COLO829 (cell line): ENCODE measurements at regions not wholly inside any gene's neighbourhood (a gene's known extent, or its start where the extent isn't known, plus 50 kb on each side); places are given as distances from the start of the nearest gene placed in this dataset.

Experiments used
- DNase-seq: peaks from one replicate; pipeline ENCODE4 v3.0.0; 2012; ENCODE audit warnings: low spot score

GRCh38 chr11:115964091-115964490, 459.9 kb upstream of the CADM1 start:
- DNase-seq = no peak

- DNase-seq = no peak
Measured at GRCh38 chr11:115963156-115963555, 458.9 kb upstream of the CADM1 start.

GRCh38 chr11:115961159-115962003, 457.2 kb upstream of the CADM1 start:
- no peak for DNase-seq

- no peak for DNase-seq
Measured at GRCh38 chr11:115959081-115959486, 454.9 kb upstream of the CADM1 start.

GRCh38 chr11:115958089-115959000, 454.1 kb upstream of the CADM1 start:
- DNase-seq = no peak

GRCh38 chr11:115955803-115956202, 451.6 kb upstream of the CADM1 start:
- DNase-seq = no peak

GRCh38 chr11:115950660-115951059, 446.4 kb upstream of the CADM1 start:
- no peak for DNase-seq

- no peak for DNase-seq
Measured at GRCh38 chr11:115944596-115944995, 440.4 kb upstream of the CADM1 start.

- no peak for DNase-seq
Measured at GRCh38 chr11:115942011-115942410, 437.8 kb upstream of the CADM1 start.

GRCh38 chr11:115941481-115941993, 437.3 kb upstream of the CADM1 start:
- DNase-seq = peak; percentile 95

GRCh38 chr11:115941044-115941443, 436.8 kb upstream of the CADM1 start:
- DNase-seq = no peak

GRCh38 chr11:115939731-115940421, 435.7 kb upstream of the CADM1 start:
- no peak for DNase-seq

GRCh38 chr11:115939104-115939730, 435.0 kb upstream of the CADM1 start:
- DNase-seq = no peak

GRCh38 chr11:115933564-115933963, 429.3 kb upstream of the CADM1 start:
- no peak for DNase-seq

- DNase-seq = no peak
Measured at GRCh38 chr11:115931548-115932083, 427.4 kb upstream of the CADM1 start.

- DNase-seq = peak; percentile 66
Measured at GRCh38 chr11:115930886-115931547, 426.8 kb upstream of the CADM1 start.

- DNase-seq = no peak
Measured at GRCh38 chr11:115930291-115930690, 426.1 kb upstream of the CADM1 start.

GRCh38 chr11:115929618-115930129, 425.5 kb upstream of the CADM1 start:
- DNase-seq = no peak

GRCh38 chr11:115928811-115929210, 424.6 kb upstream of the CADM1 start:
- no peak for DNase-seq

- DNase-seq = no peak
Measured at GRCh38 chr11:115927823-115928329, 423.7 kb upstream of the CADM1 start.
